Femur (tissue), 1 donor: ENCODE measurements at regions not wholly inside any gene's neighbourhood (a gene's known extent, or its start where the extent isn't known, plus 50 kb on each side); places are given as distances from the start of the nearest gene placed in this dataset.

ENCODE experiments used
- DNase-seq: peaks from one replicate; pipeline ENCODE4 v3.0.0-alpha.2; 2017

DNA sequence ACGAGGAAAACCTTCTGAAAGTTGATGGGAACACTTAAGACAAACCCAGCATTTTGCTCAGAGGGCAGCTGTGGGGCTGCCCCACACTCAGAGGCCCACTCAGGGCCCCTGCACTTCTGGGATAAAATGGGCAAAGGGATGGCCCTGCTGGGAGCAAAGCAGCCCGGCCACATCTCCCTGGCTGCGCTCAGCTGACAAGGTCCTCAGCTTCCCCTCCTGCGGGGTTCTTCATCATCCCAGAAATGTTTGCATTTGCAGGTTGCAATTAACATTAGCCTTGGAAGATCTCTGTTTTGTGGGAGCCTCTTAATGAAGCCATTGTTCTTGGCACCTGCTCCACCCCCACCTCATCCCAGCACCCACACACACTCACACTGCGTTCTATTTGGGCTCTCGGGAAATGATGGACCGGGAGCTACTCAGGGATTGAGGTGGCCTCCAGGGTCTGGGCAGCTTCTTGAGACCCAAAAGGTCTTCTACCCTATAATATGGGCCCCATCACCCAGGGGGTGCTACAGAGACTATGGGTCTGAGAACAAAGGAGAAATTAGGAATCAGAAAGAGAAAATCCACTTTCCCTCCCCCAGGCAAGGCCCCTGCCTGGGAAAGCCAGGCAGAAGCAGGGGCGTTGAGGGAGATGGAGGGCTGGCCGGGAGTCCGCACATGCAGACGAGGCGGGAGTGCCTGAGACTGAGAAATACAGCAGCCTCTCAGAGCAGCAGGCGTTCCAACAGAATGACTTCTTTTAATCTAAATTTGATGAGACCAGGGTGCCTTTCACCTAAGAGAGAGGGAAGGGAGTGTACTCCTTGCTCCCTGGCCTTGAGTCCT lies 53.7 kb upstream of the RPL38 start:
- no peak for DNase-seq

DNA sequence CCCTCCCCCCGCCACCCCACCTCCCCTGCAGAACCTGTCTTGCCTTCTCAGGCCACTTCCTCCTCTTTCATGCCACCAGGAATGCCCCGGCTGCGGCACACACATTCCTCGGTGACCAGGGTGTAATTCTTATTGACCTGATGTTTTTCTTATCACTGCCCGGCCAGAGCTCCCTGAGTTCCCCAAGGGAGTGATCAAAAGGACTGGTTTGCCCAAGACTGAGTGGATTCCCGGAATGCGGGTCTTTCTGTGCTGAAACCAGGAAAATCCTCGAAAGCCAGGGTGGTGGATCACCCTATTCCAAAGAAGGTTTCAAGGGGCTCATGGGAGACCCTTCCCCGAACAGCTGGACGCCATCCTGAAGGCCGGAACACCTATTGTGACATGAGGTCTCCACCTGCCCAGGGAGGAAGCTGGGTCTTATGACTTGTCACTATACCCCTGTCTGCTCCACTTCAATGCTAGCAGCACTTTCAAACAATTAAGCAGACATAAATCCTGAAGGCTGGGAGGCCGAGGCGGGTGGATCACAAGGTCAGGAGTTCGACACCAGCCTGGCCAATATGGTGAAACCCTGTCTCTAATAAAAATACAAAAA lies 53.0 kb upstream of the RPL38 start:
- no peak for DNase-seq

DNA sequence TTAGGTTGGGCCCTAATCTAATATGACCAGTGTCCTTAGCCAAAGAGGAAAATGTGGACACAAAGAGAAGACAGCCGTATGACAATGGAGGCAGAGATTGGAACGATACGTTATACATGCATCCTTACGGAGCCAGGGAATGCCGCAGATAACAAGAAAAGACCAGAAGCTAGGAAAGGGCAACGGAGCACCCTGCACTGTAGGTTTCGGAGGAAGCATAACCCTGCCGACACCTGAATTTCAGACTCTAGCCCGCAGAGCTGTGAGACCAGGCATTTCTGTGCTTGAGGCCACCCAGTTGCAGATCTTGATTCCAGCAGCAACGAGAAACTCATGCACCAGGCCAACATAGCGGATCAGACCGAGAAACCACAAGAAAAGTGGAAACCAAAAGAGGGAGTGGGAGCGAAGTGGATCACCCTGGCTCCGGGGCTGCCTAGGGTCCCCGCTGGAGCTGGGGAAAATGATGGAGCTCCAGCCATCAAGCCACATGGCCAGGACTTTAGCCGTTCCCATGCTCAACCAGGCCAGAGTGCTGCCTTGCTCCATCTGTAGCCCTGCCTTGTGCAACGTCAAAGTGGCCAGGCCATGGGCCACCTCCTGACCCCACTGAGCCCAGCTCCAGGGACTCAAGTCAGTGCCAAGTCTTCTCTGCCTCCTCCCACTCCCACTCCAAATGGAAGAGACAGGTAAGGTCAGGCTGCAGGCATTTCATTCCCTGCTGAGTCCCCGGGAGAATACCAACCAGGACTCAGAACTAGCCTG lies 51.7 kb upstream of the RPL38 start:
- DNase-seq: no peak

- no peak for DNase-seq
Measured at GRCh38 chr17:74152591-74153455, 50.7 kb upstream of the RPL38 start.

GRCh38 chr17:74153456-74153810 lies 50.0 kb upstream of the RPL38 start:
- DNase-seq: no peak
